ENCODE measurements at regions not wholly inside any gene's neighbourhood (a gene's known extent, or its start where the extent isn't known, plus 50 kb on each side); places are given as distances from the start of the nearest gene placed in this dataset.
A peak's percentile ranks its signal among the peaks of the same experiment; 100 is the strongest.
"Not testable (repeated sequence)": the region's sequence is repeated elsewhere in the genome, so short reads cannot be mapped to it uniquely, and the experiment has no call there.

GRCh38 chr2:62320657-62321357 is 124.9 kb downstream of the B3GNT2 start:
- no peak overlapping the region for H3K9ac ChIP-seq
- 0 out of 20 replicates have a peak, but pooled peaks cover 0 to under 1% (median 0%) of the 10 kb centered on the region in 10 experiments for H3K4me1 ChIP-seq
- H3K9me3 ChIP-seq (replicated peaks in 1 of 11) = peaks cover 16 to 25% (median 18%) of the 10 kb centered on the region in 11 experiments
- no peaks in the 10 kb centered on the region for H3K27me3 ChIP-seq
- no peak overlapping the region for H3K27ac ChIP-seq
- no peak for TF ChIP-seq Cebpa-rat (IDR thresholded peaks at IDR 0.05)
- no peak overlapping the region for H3K4me2 ChIP-seq
- no peaks in the 10 kb centered on the region; a peak in 1 of 22 replicates for H3K36me3 ChIP-seq
- H4K20me1 ChIP-seq = no peaks in the 10 kb centered on the region
- H3K4me3 ChIP-seq = no peak overlapping the region

GRCh38 chr2:62320137-62320536 is 124.2 kb downstream of the B3GNT2 start:
- H3K4me3 ChIP-seq, H3K36me3 ChIP-seq, H4K20me1 ChIP-seq, H3K27me3 ChIP-seq, H3K4me2 ChIP-seq, H3K4me1 ChIP-seq, H3K27ac ChIP-seq, H3K9ac ChIP-seq: not testable (repeated sequence)
- H3K9me3 ChIP-seq (replicated peaks in 1 of 11) = peaks cover 9 to 18% (median 11%) of the 10 kb centered on the region in 11 experiments

GRCh38 chr2:62319070-62319469 is 123.2 kb downstream of the B3GNT2 start:
- no peak overlapping the region for H3K27ac ChIP-seq
- no peaks in the 10 kb centered on the region for H3K36me3 ChIP-seq
- peaks cover 0 to 7% (median under 1%) of the 10 kb centered on the region in 11 experiments; a peak in 8 of 22 replicates for H3K9me3 ChIP-seq (replicated peaks in 1 of 11)
- no peaks in the 10 kb centered on the region for H4K20me1 ChIP-seq
- no peak overlapping the region for H3K9ac ChIP-seq
- no peaks in the 10 kb centered on the region for H3K27me3 ChIP-seq
- H3K4me1 ChIP-seq = peaks cover 6 to 14% (median 8%) of the 10 kb centered on the region in 10 experiments
- no peak overlapping the region for H3K4me3 ChIP-seq
- H3K4me2 ChIP-seq = no peak overlapping the region
- no peak for TF ChIP-seq Cebpa-rat (IDR thresholded peaks at IDR 0.05)

- H3K4me3 ChIP-seq = no peak overlapping the region
- H4K20me1 ChIP-seq = no peaks in the 10 kb centered on the region
- no peaks in the 10 kb centered on the region for H3K27me3 ChIP-seq
- peaks cover 17 to 25% (median 20%) of the 10 kb centered on the region in 10 experiments for H3K4me1 ChIP-seq
- H3K9me3 ChIP-seq (replicated peaks in 1 of 11) = no peaks in the 10 kb centered on the region
- peak overlapping the region in 2 of 11 experiments; percentile 2 to 9; a peak in 2 of 22 replicates for H3K4me2 ChIP-seq
- no peaks in the 10 kb centered on the region for H3K36me3 ChIP-seq
- no peak overlapping the region for H3K9ac ChIP-seq
- no peak overlapping the region for H3K27ac ChIP-seq
- no peak for TF ChIP-seq Cebpa-rat (IDR thresholded peaks at IDR 0.05)
These were observed 119.6 kb downstream of the B3GNT2 start for GRCh38 chr2:62315476-62315875.

- H3K9me3 ChIP-seq (replicated peaks in 1 of 11) = no peaks in the 10 kb centered on the region
- H3K9ac ChIP-seq = no peak overlapping the region
- H3K4me3 ChIP-seq = peak overlapping the region in 2 of 10 experiments; percentile 2 to 13; a peak in 2 of 20 replicates
- no peak for TF ChIP-seq Cebpa-rat (IDR thresholded peaks at IDR 0.05)
- H3K36me3 ChIP-seq = no peaks in the 10 kb centered on the region
- H3K27ac ChIP-seq = no peak overlapping the region
- peaks cover 26 to 37% (median 30%) of the 10 kb centered on the region in 10 experiments for H3K4me1 ChIP-seq
- H4K20me1 ChIP-seq = no peaks in the 10 kb centered on the region
- H3K27me3 ChIP-seq = no peaks in the 10 kb centered on the region
- peak overlapping the region; percentile 56 to 91 (median 82) for H3K4me2 ChIP-seq
These were observed 118.4 kb downstream of the B3GNT2 start for GRCh38 chr2:62314291-62314690.

- no peaks in the 10 kb centered on the region for H3K36me3 ChIP-seq
- H3K4me3 ChIP-seq = peak overlapping the region in 2 of 10 experiments; percentile 2 to 13; a peak in 3 of 20 replicates
- H3K27ac ChIP-seq = no peak overlapping the region
- H3K27me3 ChIP-seq = no peaks in the 10 kb centered on the region
- H3K4me2 ChIP-seq = peak overlapping the region; percentile 56 to 91 (median 82)
- no peaks in the 10 kb centered on the region for H3K9me3 ChIP-seq (replicated peaks in 1 of 11)
- H3K9ac ChIP-seq = no peak overlapping the region
- H4K20me1 ChIP-seq = no peaks in the 10 kb centered on the region
- no peak for TF ChIP-seq Cebpa-rat (IDR thresholded peaks at IDR 0.05)
- H3K4me1 ChIP-seq = peaks cover 26 to 39% (median 32%) of the 10 kb centered on the region in 10 experiments
These were observed 117.7 kb downstream of the B3GNT2 start for GRCh38 chr2:62313449-62314227.

GRCh38 chr2:62309465-62310091 is 113.7 kb downstream of the B3GNT2 start:
- Histone ChIP-seq H3K9ac (peak overlapping the region in 2 of 11 experiments; percentile 12 to 40; a peak in 2 of 22 replicates), H3K4me2 (peak overlapping the region; percentile 33 to 74 (median 61)), H3K9me3 (replicated peaks in 1 of 11) (no peaks in the 10 kb centered on the region), H4K20me1 (no peaks in the 10 kb centered on the region), H3K4me1 (peaks cover 48 to 65% (median 59%) of the 10 kb centered on the region in 10 experiments), H3K36me3 (no peaks in the 10 kb centered on the region), H3K4me3 (no peak overlapping the region; a peak in 1 of 20 replicates), H3K27ac (peak overlapping the region in 6 of 11 experiments; percentile 5 to 42 (median 10); a peak in 5 of 22 replicates), H3K27me3 (no peaks in the 10 kb centered on the region)
- TF ChIP-seq Cebpa-rat (IDR thresholded peaks at IDR 0.05) = no peak

- no peak overlapping the region; a peak in 1 of 22 replicates for H3K9ac ChIP-seq
These were observed 113.2 kb downstream of the B3GNT2 start for GRCh38 chr2:62309081-62309464.

More at GRCh38 chr2:62309081-62309464, 113.2 kb downstream of the B3GNT2 start:
- Histone ChIP-seq H4K20me1 (no peaks in the 10 kb centered on the region), H3K9me3 (replicated peaks in 1 of 11) (no peaks in the 10 kb centered on the region), H3K4me2 (peak overlapping the region; percentile 33 to 74 (median 61); a peak in 21 of 22 replicates), H3K4me3 (no peak overlapping the region), H3K27me3 (no peaks in the 10 kb centered on the region), H3K36me3 (no peaks in the 10 kb centered on the region), H3K27ac (peak overlapping the region in 3 of 11 experiments; percentile 9 to 42 (median 41); a peak in 4 of 22 replicates), H3K4me1 (peaks cover 48 to 65% (median 59%) of the 10 kb centered on the region in 10 experiments)
- no peak for TF ChIP-seq Cebpa-rat (IDR thresholded peaks at IDR 0.05)

All from BLaER1 treated with 17β-estradiol and CSF1 and Interleukin-3, amounts not matched to agents 10 nM and 100 nM (cell line).